WTC11 (cell line): ENCODE measurements at regions not wholly inside any gene's neighbourhood (a gene's known extent, or its start where the extent isn't known, plus 50 kb on each side); places are given as distances from the start of the nearest gene placed in this dataset.

Experiments
- SMAD3 ChIP-seq: sonication (generic); formaldehyde crosslinking; IDR thresholded peaks from 2 replicates; pipeline ENCODE4 v1.8.0; 2022; ENCODE audit warnings: missing genetic modification reagents, mild to moderate bottlenecking, borderline replicate concordance
- ZNF232 ChIP-seq: sonication (generic); formaldehyde crosslinking; IDR thresholded peaks from 2 replicates; pipeline ENCODE4 v1.8.0; 2022; ENCODE audit warnings: mild to moderate bottlenecking, missing genetic modification reagents
- TF ChIP-seq, protein P1 (sequence below): sonication (generic); formaldehyde crosslinking; IDR thresholded peaks from 2 replicates; pipeline ENCODE4 v1.8.0; 2022; ENCODE audit warnings: mild to moderate bottlenecking, missing genetic modification reagents
- TF ChIP-seq, protein P2 (sequence below): fragments of 200-600 bp; IDR thresholded peaks from 2 replicates; pipeline ENCODE4 v1.8.0; 2022; ENCODE audit warnings: antibody characterized with exemption
- TF ChIP-seq, protein P3 (sequence below): sonication (generic); formaldehyde crosslinking; IDR thresholded peaks from 2 replicates; pipeline ENCODE4 v1.8.0; 2023; ENCODE audit warnings: missing genetic modification reagents

DNA sequence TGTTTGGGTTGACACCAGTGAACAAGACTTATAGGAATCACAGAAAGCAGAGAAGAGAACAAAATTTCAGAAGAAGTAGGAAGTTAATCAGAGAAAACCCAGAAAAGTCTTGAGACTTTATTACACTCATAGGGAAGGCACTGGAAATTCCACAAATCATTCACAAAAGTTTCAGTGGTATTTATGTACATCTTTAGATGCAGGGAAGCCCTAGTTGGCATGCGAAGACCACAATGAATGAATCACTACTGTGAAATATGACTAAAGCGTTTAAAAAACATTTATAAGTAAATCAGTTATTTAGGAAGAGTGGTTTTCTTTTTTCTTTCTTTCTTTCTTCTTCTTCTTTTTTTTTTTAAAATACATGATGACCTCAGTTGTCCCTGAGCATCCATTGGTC lies 105.1 kb downstream of the NUP35 start:
- TF ChIP-seq SMAD3 (CRISPR knock-in tag) = no peak
- TF ChIP-seq ZNF232 (CRISPR knock-in tag) = no peak
- TF ChIP-seq, protein P1, sequence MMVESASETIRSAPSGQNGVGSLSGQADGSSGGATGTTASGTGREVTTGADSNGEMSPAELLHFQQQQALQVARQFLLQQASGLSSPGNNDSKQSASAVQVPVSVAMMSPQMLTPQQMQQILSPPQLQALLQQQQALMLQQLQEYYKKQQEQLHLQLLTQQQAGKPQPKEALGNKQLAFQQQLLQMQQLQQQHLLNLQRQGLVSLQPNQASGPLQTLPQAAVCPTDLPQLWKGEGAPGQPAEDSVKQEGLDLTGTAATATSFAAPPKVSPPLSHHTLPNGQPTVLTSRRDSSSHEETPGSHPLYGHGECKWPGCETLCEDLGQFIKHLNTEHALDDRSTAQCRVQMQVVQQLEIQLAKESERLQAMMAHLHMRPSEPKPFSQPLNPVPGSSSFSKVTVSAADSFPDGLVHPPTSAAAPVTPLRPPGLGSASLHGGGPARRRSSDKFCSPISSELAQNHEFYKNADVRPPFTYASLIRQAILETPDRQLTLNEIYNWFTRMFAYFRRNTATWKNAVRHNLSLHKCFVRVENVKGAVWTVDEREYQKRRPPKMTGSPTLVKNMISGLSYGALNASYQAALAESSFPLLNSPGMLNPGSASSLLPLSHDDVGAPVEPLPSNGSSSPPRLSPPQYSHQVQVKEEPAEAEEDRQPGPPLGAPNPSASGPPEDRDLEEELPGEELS (CRISPR knock-in tag) = no peak
- TF ChIP-seq, protein P2, sequence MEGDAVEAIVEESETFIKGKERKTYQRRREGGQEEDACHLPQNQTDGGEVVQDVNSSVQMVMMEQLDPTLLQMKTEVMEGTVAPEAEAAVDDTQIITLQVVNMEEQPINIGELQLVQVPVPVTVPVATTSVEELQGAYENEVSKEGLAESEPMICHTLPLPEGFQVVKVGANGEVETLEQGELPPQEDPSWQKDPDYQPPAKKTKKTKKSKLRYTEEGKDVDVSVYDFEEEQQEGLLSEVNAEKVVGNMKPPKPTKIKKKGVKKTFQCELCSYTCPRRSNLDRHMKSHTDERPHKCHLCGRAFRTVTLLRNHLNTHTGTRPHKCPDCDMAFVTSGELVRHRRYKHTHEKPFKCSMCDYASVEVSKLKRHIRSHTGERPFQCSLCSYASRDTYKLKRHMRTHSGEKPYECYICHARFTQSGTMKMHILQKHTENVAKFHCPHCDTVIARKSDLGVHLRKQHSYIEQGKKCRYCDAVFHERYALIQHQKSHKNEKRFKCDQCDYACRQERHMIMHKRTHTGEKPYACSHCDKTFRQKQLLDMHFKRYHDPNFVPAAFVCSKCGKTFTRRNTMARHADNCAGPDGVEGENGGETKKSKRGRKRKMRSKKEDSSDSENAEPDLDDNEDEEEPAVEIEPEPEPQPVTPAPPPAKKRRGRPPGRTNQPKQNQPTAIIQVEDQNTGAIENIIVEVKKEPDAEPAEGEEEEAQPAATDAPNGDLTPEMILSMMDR = no peak
- TF ChIP-seq, protein P3, sequence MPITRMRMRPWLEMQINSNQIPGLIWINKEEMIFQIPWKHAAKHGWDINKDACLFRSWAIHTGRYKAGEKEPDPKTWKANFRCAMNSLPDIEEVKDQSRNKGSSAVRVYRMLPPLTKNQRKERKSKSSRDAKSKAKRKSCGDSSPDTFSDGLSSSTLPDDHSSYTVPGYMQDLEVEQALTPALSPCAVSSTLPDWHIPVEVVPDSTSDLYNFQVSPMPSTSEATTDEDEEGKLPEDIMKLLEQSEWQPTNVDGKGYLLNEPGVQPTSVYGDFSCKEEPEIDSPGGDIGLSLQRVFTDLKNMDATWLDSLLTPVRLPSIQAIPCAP = no peak
